NCI-H2171 (cell line): ENCODE measurements at regions not wholly inside any gene's neighbourhood (a gene's known extent, or its start where the extent isn't known, plus 50 kb on each side); places are given as distances from the start of the nearest gene placed in this dataset.
"Not testable (repeated sequence)": the region's sequence is repeated elsewhere in the genome, so short reads cannot be mapped to it uniquely, and the experiment has no call there.

Experiments used
- DNase-seq: peaks from one replicate; lab custom pipeline; 2025; lab: John Stamatoyannopoulos, UW

- DNase-seq, result no peak
These were observed 59.7 kb downstream of the TEX35 start for GRCh38 chr1:178572604-178573003.

- no peak for DNase-seq
These were observed 60.4 kb downstream of the TEX35 start for GRCh38 chr1:178573330-178573729.

GRCh38 chr1:178574345-178574744, 61.4 kb downstream of the TEX35 start:
- no peak for DNase-seq

GRCh38 chr1:178575611-178576361, 62.9 kb downstream of the TEX35 start:
- peak; percentile 11 for DNase-seq

GRCh38 chr1:178576841-178577240, 63.9 kb downstream of the TEX35 start:
- DNase-seq, result no peak

GRCh38 chr1:178577882-178578281, 65.0 kb downstream of the TEX35 start:
- no peak for DNase-seq

- no peak for DNase-seq
These were observed 65.6 kb downstream of the TEX35 start for GRCh38 chr1:178578541-178578940.

- DNase-seq, result no peak
These were observed 66.2 kb downstream of the TEX35 start for GRCh38 chr1:178579095-178579494.

GRCh38 chr1:178579562-178579961, 66.7 kb downstream of the TEX35 start:
- no peak for DNase-seq

- no peak for DNase-seq
These were observed 67.2 kb downstream of the TEX35 start for GRCh38 chr1:178580096-178580495.

GRCh38 chr1:178580876-178581275, 68.0 kb downstream of the TEX35 start:
- DNase-seq, result no peak

GRCh38 chr1:178581351-178582303, 68.7 kb downstream of the TEX35 start:
- no peak for DNase-seq

- DNase-seq, result no peak
These were observed 74.2 kb downstream of the TEX35 start for GRCh38 chr1:178587096-178587495.

GRCh38 chr1:178587975-178588374, 75.1 kb downstream of the TEX35 start:
- DNase-seq, result no peak

GRCh38 chr1:178589042-178589441, 76.1 kb downstream of the TEX35 start:
- not testable (repeated sequence) for DNase-seq

GRCh38 chr1:178591811-178592210, 78.9 kb downstream of the TEX35 start:
- DNase-seq, result not testable (repeated sequence)

GRCh38 chr1:178593515-178593914, 80.6 kb downstream of the TEX35 start:
- no peak for DNase-seq

- DNase-seq, result no peak
These were observed 81.2 kb downstream of the TEX35 start for GRCh38 chr1:178594133-178594532.

- no peak for DNase-seq
These were observed 82.6 kb downstream of the TEX35 start for GRCh38 chr1:178595491-178595890.

GRCh38 chr1:178599087-178599486, 86.2 kb downstream of the TEX35 start:
- no peak for DNase-seq

- no peak for DNase-seq
These were observed 86.8 kb downstream of the TEX35 start for GRCh38 chr1:178599745-178600144.

- no peak for DNase-seq
These were observed 91.0 kb downstream of the TEX35 start for GRCh38 chr1:178603926-178604325.

- DNase-seq, result no peak
These were observed 93.9 kb downstream of the TEX35 start for GRCh38 chr1:178606839-178607238.
